ENCODE measurements at regions not wholly inside any gene's neighbourhood (a gene's known extent, or its start where the extent isn't known, plus 50 kb on each side); places are given as distances from the start of the nearest gene placed in this dataset.
"Not testable (repeated sequence)": the region's sequence is repeated elsewhere in the genome, so short reads cannot be mapped to it uniquely, and the experiment has no call there.

- peak in 1 of 2 donors; percentile 82 for TF ChIP-seq POLR2A (IDR thresholded peaks at IDR 0.05)
- not testable (repeated sequence) for TF ChIP-seq CTCF (IDR thresholded peaks at IDR 0.05)
These were observed 69.4 kb upstream of the NUDT4B start for GRCh38 chr1:148679050-148679786.
